ENCODE measurements at regions not wholly inside any gene's neighbourhood (a gene's known extent, or its start where the extent isn't known, plus 50 kb on each side); places are given as distances from the start of the nearest gene placed in this dataset.

GRCh38 chr14:71365361-71365760 lies 458.1 kb downstream of the PCNX1 start:
- TF ChIP-seq CTCF (conservative IDR thresholded peaks at IDR 0.05; ENCODE audit: low read length), result no peak
- TF ChIP-seq EZH2phosphoT487 (IDR thresholded peaks at IDR 0.05; ENCODE audit: borderline replicate concordance, low read depth, low read length), result no peak
